Endodermal cell (in vitro differentiated cells): ENCODE measurements at regions not wholly inside any gene's neighbourhood (a gene's known extent, or its start where the extent isn't known, plus 50 kb on each side); places are given as distances from the start of the nearest gene placed in this dataset.
"Not testable (repeated sequence)": the region's sequence is repeated elsewhere in the genome, so short reads cannot be mapped to it uniquely, and the experiment has no call there.

Source experiments
- DNase-seq: peaks from one replicate; pipeline ENCODE4 v3.0.0-alpha.2; 2017
- H3K27ac ChIP-seq: 2 replicates; pipeline ENCODE4 v1.5.1; 2013; ENCODE audit warnings: mild to moderate bottlenecking, low read depth, low read length, moderate library complexity
- H3K27me3 ChIP-seq: 2 replicates; pipeline ENCODE4 v1.6.1; 2013; ENCODE audit warnings: mild to moderate bottlenecking, low read length, moderate library complexity; ENCODE audit not compliant: insufficient read depth, control insufficient read depth, poor library complexity, severe bottlenecking
- H3K36me3 ChIP-seq: 2 replicates; pipeline ENCODE4 v1.7.0; 2013; ENCODE audit warnings: mild to moderate bottlenecking, low read length, moderate library complexity; ENCODE audit not compliant: control insufficient read depth, insufficient read depth
- H3K4me1 ChIP-seq: one replicate; pipeline ENCODE4 v1.7.0; 2013; ENCODE audit warnings: low read length; ENCODE audit not compliant: control insufficient read depth, insufficient read depth
- H3K4me3 ChIP-seq: 2 replicates; pipeline ENCODE4 v1.5.1; 2013; ENCODE audit warnings: mild to moderate bottlenecking, low read length, moderate library complexity
- H3K9ac ChIP-seq: 2 replicates; pipeline ENCODE4 v1.6.1; 2013; ENCODE audit warnings: mild to moderate bottlenecking, low read length, moderate library complexity; ENCODE audit not compliant: poor library complexity, severe bottlenecking; ENCODE audit errors: extremely low read depth
- H3K9me3 ChIP-seq: 2 replicates; pipeline ENCODE4 v1.6.1; 2013; ENCODE audit warnings: mild to moderate bottlenecking, low read length, moderate library complexity; ENCODE audit not compliant: control insufficient read depth
- H3K27ac Mint-ChIP-seq: 2 replicates; pipeline ENCODE4 v1.8.0; 2020; ENCODE audit warnings: mixed read lengths
- H3K27me3 Mint-ChIP-seq: 2 replicates; pipeline ENCODE4 v1.8.0; 2021; ENCODE audit warnings: mild to moderate bottlenecking, mixed read lengths; ENCODE audit not compliant: insufficient read depth
- H3K36me3 Mint-ChIP-seq: 2 replicates; pipeline ENCODE4 v1.8.0; 2020; ENCODE audit warnings: low read depth, mixed read lengths
- H3K4me1 Mint-ChIP-seq: 2 replicates; pipeline ENCODE4 v1.8.0; 2020; ENCODE audit warnings: mixed read lengths
- H3K4me3 Mint-ChIP-seq: 2 replicates; pipeline ENCODE4 v1.8.0; 2020; ENCODE audit warnings: mild to moderate bottlenecking, moderate library complexity, mixed read lengths
- H3K9me3 Mint-ChIP-seq: 2 replicates; pipeline ENCODE4 v1.8.0; 2020; ENCODE audit warnings: mild to moderate bottlenecking, mixed read lengths
- WGBS, 2 experiments: methylation state at CpG; one replicate each; pipeline versions ENCODE4 v1.1.5 to v1.1.7; 2013; ENCODE audit warnings: missing lambda C conversion rate in 2 of 2, mixed read lengths in 1 of 2; ENCODE audit not compliant: insufficient coverage in 1 of 2, insufficient read length in 1 of 2; 5-methylcytosine and 5-hydroxymethylcytosine counted together
- TF ChIP-seq, protein P1 (sequence below): fragments of 200-600 bp; sonication (generic); conservative IDR thresholded peaks from 2 replicates; pipeline ENCODE4 v1.5.0; 2021; ENCODE audit warnings: antibody characterized with exemption, mild to moderate bottlenecking

DNA sequence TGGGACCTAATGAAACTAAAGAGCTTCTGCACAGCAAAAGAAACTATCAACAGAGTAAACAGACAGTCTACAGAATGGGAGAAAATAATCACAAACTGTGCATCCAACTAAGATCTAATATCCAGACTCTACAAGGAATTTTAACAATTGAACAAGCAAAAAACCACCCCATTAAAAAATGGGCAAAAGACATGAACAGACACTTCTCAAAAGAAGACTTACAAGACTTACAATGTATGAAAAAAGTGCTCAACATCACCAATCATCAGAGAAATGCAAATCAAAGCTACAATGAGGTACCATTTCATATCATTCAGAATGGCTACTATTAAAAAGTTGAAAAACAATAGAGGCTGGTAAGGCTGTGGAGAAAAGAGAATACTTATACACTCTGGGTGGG, 58.0 kb downstream of the SHOC1 start:
- Histone ChIP-seq H3K9ac (no peak overlapping the region), H3K36me3 (no peaks in the 10 kb centered on the region), H3K27me3 (no peaks in the 10 kb centered on the region), H3K4me1 (no peaks in the 10 kb centered on the region), H3K4me3 (no peak overlapping the region), H3K9me3 (peaks cover 14% of the 10 kb centered on the region), H3K27ac (no peak overlapping the region)
- H3K27ac Mint-ChIP-seq, result no peak overlapping the region
- peaks cover 4% of the 10 kb centered on the region for H3K36me3 Mint-ChIP-seq
- no peaks in the 10 kb centered on the region for H3K4me1 Mint-ChIP-seq
- no peaks in the 10 kb centered on the region for H3K27me3 Mint-ChIP-seq
- H3K4me3 Mint-ChIP-seq, result no peak overlapping the region
- H3K9me3 Mint-ChIP-seq, result peaks cover 19% of the 10 kb centered on the region
- TF ChIP-seq, protein P1, sequence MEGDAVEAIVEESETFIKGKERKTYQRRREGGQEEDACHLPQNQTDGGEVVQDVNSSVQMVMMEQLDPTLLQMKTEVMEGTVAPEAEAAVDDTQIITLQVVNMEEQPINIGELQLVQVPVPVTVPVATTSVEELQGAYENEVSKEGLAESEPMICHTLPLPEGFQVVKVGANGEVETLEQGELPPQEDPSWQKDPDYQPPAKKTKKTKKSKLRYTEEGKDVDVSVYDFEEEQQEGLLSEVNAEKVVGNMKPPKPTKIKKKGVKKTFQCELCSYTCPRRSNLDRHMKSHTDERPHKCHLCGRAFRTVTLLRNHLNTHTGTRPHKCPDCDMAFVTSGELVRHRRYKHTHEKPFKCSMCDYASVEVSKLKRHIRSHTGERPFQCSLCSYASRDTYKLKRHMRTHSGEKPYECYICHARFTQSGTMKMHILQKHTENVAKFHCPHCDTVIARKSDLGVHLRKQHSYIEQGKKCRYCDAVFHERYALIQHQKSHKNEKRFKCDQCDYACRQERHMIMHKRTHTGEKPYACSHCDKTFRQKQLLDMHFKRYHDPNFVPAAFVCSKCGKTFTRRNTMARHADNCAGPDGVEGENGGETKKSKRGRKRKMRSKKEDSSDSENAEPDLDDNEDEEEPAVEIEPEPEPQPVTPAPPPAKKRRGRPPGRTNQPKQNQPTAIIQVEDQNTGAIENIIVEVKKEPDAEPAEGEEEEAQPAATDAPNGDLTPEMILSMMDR, result no peak
- DNase-seq, result no peak

DNA sequence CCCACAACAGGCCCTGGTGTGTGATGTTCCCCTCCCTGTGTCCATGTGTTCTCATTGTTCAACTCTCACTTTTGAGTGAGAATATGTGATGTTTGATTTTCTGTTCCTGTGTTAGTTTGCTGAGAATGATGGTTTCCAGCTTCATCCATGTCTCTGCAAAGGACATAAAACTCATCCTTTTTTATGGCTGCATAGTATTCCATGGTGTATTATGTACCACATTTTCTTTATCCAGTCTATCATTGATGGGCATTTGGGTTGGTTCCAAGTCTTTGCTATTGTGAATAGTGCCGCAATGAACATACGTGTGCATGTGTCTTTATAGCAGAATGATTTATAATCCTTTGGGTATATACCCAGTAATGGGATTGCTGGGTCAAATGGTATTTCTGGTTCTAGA, 59.4 kb downstream of the SHOC1 start:
- not testable (repeated sequence) for H3K9ac ChIP-seq, H3K36me3 Mint-ChIP-seq, H3K27me3 ChIP-seq, H3K27ac ChIP-seq, H3K27me3 Mint-ChIP-seq, H3K4me3 ChIP-seq, H3K4me1 ChIP-seq, H3K36me3 ChIP-seq, DNase-seq, H3K4me1 Mint-ChIP-seq, H3K27ac Mint-ChIP-seq, H3K4me3 Mint-ChIP-seq
- WGBS, 2 experiments, result 92% methylated on average over 2 of the region's 2 CpGs; no CpG with 5 or more reads in 1 of the 2 experiments
- H3K9me3 ChIP-seq, result peaks cover 25% of the 10 kb centered on the region
- H3K9me3 Mint-ChIP-seq, result peaks cover 22% of the 10 kb centered on the region

DNA sequence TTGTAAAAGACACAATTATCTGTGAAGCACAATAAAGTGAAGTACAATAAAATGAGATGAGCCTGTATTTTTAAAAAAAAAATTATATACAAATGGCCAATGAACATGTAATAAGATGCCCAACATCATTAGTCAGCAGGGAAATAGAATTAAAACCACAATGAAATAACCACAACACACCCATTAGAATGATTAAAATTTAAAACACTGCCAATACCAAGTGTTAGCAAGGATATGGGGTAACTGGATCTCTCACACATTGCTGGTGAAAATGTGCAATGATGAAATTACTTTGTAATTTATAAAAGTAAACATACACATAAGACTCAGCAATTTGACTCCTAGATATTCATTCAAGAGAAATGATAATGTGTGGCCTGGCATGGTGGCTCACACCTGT, 62.8 kb downstream of the SHOC1 start:
- TF ChIP-seq, protein P1, result no peak
- H3K36me3 ChIP-seq, result peaks cover 3% of the 10 kb centered on the region
- no peak overlapping the region for H3K4me3 Mint-ChIP-seq
- H3K4me1 Mint-ChIP-seq, result no peaks in the 10 kb centered on the region
- H3K27ac ChIP-seq, result no peak overlapping the region
- no peaks in the 10 kb centered on the region for H3K27me3 ChIP-seq
- H3K9me3 ChIP-seq, result peaks cover 31% of the 10 kb centered on the region
- H3K9ac ChIP-seq, result no peak overlapping the region
- H3K27me3 Mint-ChIP-seq, result no peaks in the 10 kb centered on the region
- H3K4me3 ChIP-seq, result no peak overlapping the region
- no peaks in the 10 kb centered on the region for H3K4me1 ChIP-seq
- H3K27ac Mint-ChIP-seq, result no peak overlapping the region
- H3K9me3 Mint-ChIP-seq, result peaks cover 31% of the 10 kb centered on the region
- no peak for DNase-seq
- H3K36me3 Mint-ChIP-seq, result peaks cover 11% of the 10 kb centered on the region

DNA sequence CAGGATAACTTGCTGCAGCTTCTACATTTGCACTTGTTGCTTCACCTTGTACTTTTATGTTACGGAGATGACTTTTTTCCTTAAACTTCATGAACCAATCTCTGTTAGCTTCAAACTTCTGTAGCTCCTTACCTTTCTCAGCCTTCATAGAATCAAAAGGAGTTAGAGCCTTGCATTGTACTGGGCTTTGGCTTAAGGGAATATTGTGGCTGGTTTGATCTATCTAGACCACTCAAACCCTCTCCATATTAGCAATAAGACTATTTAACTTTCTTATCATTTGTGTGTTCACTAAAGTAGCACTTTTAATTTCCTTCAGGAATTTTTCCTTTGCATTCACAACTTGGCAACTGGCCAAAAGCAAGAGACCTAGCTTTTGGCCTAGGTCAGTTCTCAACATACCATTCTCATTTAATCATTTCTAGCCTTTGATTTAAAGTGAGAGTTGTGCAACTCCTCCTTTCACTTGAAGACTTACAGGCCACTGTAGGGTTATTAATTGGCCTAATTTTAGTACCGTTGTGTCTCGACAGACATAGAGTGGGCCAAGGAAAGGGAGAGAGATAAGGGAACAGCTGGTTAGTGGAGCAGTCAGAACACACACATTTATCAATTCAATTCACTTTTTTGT, 63.7 kb downstream of the SHOC1 start:
- 92 to 100% methylated on average over 1 to 3 of the region's 3 CpGs for WGBS, 2 experiments
- Histone ChIP-seq H3K4me1 (no peaks in the 10 kb centered on the region), H3K9me3 (peaks cover 23% of the 10 kb centered on the region), H3K27me3 (no peaks in the 10 kb centered on the region), H3K36me3 (peaks cover 3% of the 10 kb centered on the region), H3K9ac (no peak overlapping the region), H3K4me3 (no peak overlapping the region), H3K27ac (no peak overlapping the region)
- no peaks in the 10 kb centered on the region for H3K4me1 Mint-ChIP-seq
- H3K27me3 Mint-ChIP-seq, result no peaks in the 10 kb centered on the region
- H3K36me3 Mint-ChIP-seq, result peaks cover 7% of the 10 kb centered on the region
- no peak for DNase-seq
- no peak overlapping the region for H3K27ac Mint-ChIP-seq
- no peak overlapping the region for H3K4me3 Mint-ChIP-seq
- TF ChIP-seq, protein P1, result no peak
- peaks cover 23% of the 10 kb centered on the region for H3K9me3 Mint-ChIP-seq
